ENCODE measurements at regions not wholly inside any gene's neighbourhood (a gene's known extent, or its start where the extent isn't known, plus 50 kb on each side); places are given as distances from the start of the nearest gene placed in this dataset.

GRCh38 chrX:10707773-10708172 is 87.4 kb upstream of the MID1 start:
- Histone ChIP-seq H3K36me3 (ENCODE audit: control insufficient read depth, low read length) (no peaks in the 10 kb centered on the region), H3F3A (ENCODE audit: control insufficient read depth, insufficient read depth) (no peaks in the 10 kb centered on the region), H3K27ac (ENCODE audit: low read depth, low read length) (no peak overlapping the region), H3K9me2 (replicated peaks; ENCODE audit: control insufficient read depth, low read length) (no peaks in the 10 kb centered on the region), H3K4me1 (ENCODE audit: control insufficient read depth, low read length) (no peaks in the 10 kb centered on the region), H3K79me2 (ENCODE audit: control insufficient read depth, low read length) (no peaks in the 10 kb centered on the region), H3K4me2 (ENCODE audit: low read length) (no peak overlapping the region), H3K4me3 (ENCODE audit: low read length) (no peak overlapping the region), H4K20me1 (ENCODE audit: control insufficient read depth, insufficient read depth, low read depth, low read length) (no peaks in the 10 kb centered on the region), H3K27me3 (ENCODE audit: control insufficient read depth, low read length) (no peaks in the 10 kb centered on the region), H3K9me3 (ENCODE audit: control insufficient read depth, insufficient read depth, low read length) (no peaks in the 10 kb centered on the region)
- TF ChIP-seq CTCF (IDR thresholded peaks at IDR 0.05; ENCODE audit: low read depth, low read length, poor library complexity, severe bottlenecking) (no peak), EZH2phosphoT487 (IDR thresholded peaks at IDR 0.05; ENCODE audit: borderline replicate concordance, low read length) (no peak)

GRCh38 chrX:10709276-10709675 is 88.9 kb upstream of the MID1 start:
- no peak overlapping the region for H3K4me2 ChIP-seq (ENCODE audit: low read length)
- no peaks in the 10 kb centered on the region for H3K9me2 ChIP-seq (replicated peaks; ENCODE audit: control insufficient read depth, low read length)
- no peak overlapping the region for H3K27ac ChIP-seq (ENCODE audit: low read depth, low read length)
- H3K79me2 ChIP-seq (ENCODE audit: control insufficient read depth, low read length), result no peaks in the 10 kb centered on the region
- H3K4me3 ChIP-seq (ENCODE audit: low read length), result no peak overlapping the region
- H3K27me3 ChIP-seq (ENCODE audit: control insufficient read depth, low read length), result no peaks in the 10 kb centered on the region
- TF ChIP-seq EZH2phosphoT487 (IDR thresholded peaks at IDR 0.05; ENCODE audit: borderline replicate concordance, low read length) (no peak), CTCF (IDR thresholded peaks at IDR 0.05; ENCODE audit: low read depth, low read length, poor library complexity, severe bottlenecking) (no peak)
- H3K9me3 ChIP-seq (ENCODE audit: control insufficient read depth, insufficient read depth, low read length), result no peaks in the 10 kb centered on the region
- H3K36me3 ChIP-seq (ENCODE audit: control insufficient read depth, low read length), result no peaks in the 10 kb centered on the region
- no peaks in the 10 kb centered on the region for H3K4me1 ChIP-seq (ENCODE audit: control insufficient read depth, low read length)
- no peaks in the 10 kb centered on the region for H4K20me1 ChIP-seq (ENCODE audit: control insufficient read depth, insufficient read depth, low read depth, low read length)
- no peaks in the 10 kb centered on the region for H3F3A ChIP-seq (ENCODE audit: control insufficient read depth, insufficient read depth)

GRCh38 chrX:10714531-10714930 is 94.1 kb upstream of the MID1 start:
- Histone ChIP-seq H3K4me1 (ENCODE audit: control insufficient read depth, low read length) (no peaks in the 10 kb centered on the region), H4K20me1 (ENCODE audit: control insufficient read depth, insufficient read depth, low read depth, low read length) (no peaks in the 10 kb centered on the region), H3K9me2 (replicated peaks; ENCODE audit: control insufficient read depth, low read length) (no peaks in the 10 kb centered on the region), H3K27me3 (ENCODE audit: control insufficient read depth, low read length) (no peaks in the 10 kb centered on the region), H3K4me3 (ENCODE audit: low read length) (no peak overlapping the region), H3K79me2 (ENCODE audit: control insufficient read depth, low read length) (no peaks in the 10 kb centered on the region), H3K36me3 (ENCODE audit: control insufficient read depth, low read length) (no peaks in the 10 kb centered on the region), H3F3A (ENCODE audit: control insufficient read depth, insufficient read depth) (no peaks in the 10 kb centered on the region), H3K4me2 (ENCODE audit: low read length) (no peak overlapping the region), H3K27ac (ENCODE audit: low read depth, low read length) (no peak overlapping the region), H3K9me3 (ENCODE audit: control insufficient read depth, insufficient read depth, low read length) (no peaks in the 10 kb centered on the region)
- no peak for TF ChIP-seq EZH2phosphoT487 (IDR thresholded peaks at IDR 0.05; ENCODE audit: borderline replicate concordance, low read length)
- no peak for TF ChIP-seq CTCF (IDR thresholded peaks at IDR 0.05; ENCODE audit: low read depth, low read length, poor library complexity, severe bottlenecking)

GRCh38 chrX:10722851-10723250 is 102.5 kb upstream of the MID1 start:
- H3K27ac ChIP-seq (ENCODE audit: low read depth, low read length), result no peak overlapping the region
- H3K4me2 ChIP-seq (ENCODE audit: low read length), result no peak overlapping the region
- no peaks in the 10 kb centered on the region for H3K9me3 ChIP-seq (ENCODE audit: control insufficient read depth, insufficient read depth, low read length)
- TF ChIP-seq CTCF (IDR thresholded peaks at IDR 0.05; ENCODE audit: low read depth, low read length, poor library complexity, severe bottlenecking), result peak; percentile 54
- TF ChIP-seq EZH2phosphoT487 (IDR thresholded peaks at IDR 0.05; ENCODE audit: borderline replicate concordance, low read length), result no peak
- H3K79me2 ChIP-seq (ENCODE audit: control insufficient read depth, low read length), result no peaks in the 10 kb centered on the region
- H3K4me1 ChIP-seq (ENCODE audit: control insufficient read depth, low read length), result no peaks in the 10 kb centered on the region
- no peak overlapping the region for H3K4me3 ChIP-seq (ENCODE audit: low read length)
- no peaks in the 10 kb centered on the region for H3K9me2 ChIP-seq (replicated peaks; ENCODE audit: control insufficient read depth, low read length)
- H3F3A ChIP-seq (ENCODE audit: control insufficient read depth, insufficient read depth), result no peaks in the 10 kb centered on the region
- no peaks in the 10 kb centered on the region for H3K27me3 ChIP-seq (ENCODE audit: control insufficient read depth, low read length)
- H3K36me3 ChIP-seq (ENCODE audit: control insufficient read depth, low read length), result no peaks in the 10 kb centered on the region
- H4K20me1 ChIP-seq (ENCODE audit: control insufficient read depth, insufficient read depth, low read depth, low read length), result no peaks in the 10 kb centered on the region

Measured in DOHH2 (cell line).